CMK (cell line): ENCODE measurements at regions not wholly inside any gene's neighbourhood (a gene's known extent, or its start where the extent isn't known, plus 50 kb on each side); places are given as distances from the start of the nearest gene placed in this dataset.
"Not testable (repeated sequence)": the region's sequence is repeated elsewhere in the genome, so short reads cannot be mapped to it uniquely, and the experiment has no call there.

ENCODE experiments used
- DNase-seq: peaks from one replicate; pipeline ENCODE4 v3.0.0-alpha.2; 2010; ENCODE audit warnings: low read depth

GRCh38 chr7:45268013-45268412, 110.4 kb downstream of the RAMP3 start:
- DNase-seq: no peak

- no peak for DNase-seq
Measured at GRCh38 chr7:45269192-45269591, 111.6 kb downstream of the RAMP3 start.

DNA sequence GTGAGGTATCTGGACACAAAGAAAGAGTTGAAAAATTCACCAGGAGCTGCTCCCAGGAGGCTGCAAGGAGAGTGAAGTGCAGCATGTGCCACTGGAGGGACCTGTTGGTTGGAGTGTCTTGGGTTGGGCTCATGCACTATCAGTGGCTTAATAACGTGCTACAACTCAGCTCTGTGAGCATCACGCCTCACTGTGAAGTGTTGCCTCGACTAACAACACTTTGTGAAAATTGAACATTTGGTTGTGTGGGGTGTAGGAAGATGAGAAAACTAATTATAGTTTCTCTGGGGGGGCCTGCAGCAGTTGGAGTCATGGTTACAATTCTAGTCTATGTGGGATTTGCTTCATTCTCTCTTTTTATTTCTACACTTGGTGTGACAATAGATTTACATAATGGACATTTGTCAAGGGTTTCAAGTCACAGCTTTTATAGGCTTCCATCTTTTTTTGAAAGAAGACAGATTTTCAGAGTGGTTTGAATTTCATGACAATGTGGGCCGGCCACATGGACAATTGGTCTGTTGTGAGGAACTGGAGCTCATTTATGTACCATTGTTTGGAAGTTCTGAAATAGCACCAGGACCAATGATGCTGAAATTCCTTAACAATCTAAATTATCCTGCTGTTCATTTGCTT, 121.3 kb downstream of the RAMP3 start:
- no peak for DNase-seq

DNA sequence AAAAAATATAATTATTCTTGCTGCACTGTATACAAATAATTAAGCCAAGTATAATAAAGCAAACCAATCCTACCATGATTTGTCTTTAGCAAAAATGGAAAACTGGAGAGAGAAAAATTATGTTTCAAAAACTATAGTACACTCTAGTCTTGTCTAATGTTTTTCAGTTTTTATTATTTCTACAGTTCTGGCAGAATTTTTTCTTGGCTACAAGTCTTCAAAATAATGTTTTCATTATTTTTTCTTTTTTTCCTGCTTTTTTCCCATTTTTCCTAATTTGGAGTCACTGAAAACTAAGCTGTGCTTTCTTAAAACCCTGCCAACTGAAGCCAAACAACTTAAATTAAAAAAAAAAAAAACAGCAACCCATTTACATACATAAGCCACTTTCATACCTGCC, 132.0 kb downstream of the RAMP3 start:
- DNase-seq: not testable (repeated sequence)

DNA sequence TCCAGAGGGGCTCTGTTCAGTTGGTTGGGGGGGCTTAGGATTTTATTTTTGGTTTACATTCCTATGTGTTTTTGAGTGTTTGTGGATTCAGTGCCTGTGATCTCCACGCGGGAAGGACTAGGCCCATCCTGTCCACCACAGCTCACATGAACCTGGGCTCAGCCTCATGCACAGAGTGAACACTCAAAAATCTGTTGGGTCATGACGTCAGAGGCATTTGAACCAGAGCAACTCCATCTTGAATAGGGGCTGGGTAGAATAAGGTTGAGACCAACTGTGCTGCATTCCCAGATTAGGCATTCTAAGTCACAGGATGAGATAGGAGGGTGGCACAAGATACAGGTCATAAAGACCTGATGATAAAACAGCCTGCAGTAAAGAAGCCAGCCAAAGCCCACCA, 133.3 kb downstream of the RAMP3 start:
- no peak for DNase-seq

- DNase-seq: no peak
Measured at GRCh38 chr7:45292481-45292880, 134.9 kb downstream of the RAMP3 start.

GRCh38 chr7:45293295-45293942, 135.8 kb downstream of the RAMP3 start:
- DNase-seq: no peak

- DNase-seq: no peak
Measured at GRCh38 chr7:45294559-45294958, 137.0 kb downstream of the RAMP3 start.

DNA sequence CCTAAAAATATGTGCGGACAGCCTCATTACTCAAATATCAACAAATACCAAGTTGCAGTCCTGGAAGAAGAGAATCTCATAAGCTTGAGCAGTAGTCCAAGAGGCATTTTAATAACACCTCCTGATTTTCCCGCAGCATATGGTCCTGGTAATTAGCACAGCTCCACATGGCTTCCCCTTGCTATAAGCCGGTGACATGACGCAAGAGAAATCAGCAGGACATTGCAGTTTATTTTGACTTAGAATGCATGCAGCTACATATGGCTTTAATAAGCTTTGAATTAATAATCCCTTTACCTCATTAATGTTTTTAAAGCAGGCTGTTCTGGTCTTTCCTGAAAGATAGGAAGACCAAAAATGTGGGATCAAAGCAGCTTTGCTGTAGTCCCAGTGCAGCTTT, 137.6 kb downstream of the RAMP3 start:
- no peak for DNase-seq

DNA sequence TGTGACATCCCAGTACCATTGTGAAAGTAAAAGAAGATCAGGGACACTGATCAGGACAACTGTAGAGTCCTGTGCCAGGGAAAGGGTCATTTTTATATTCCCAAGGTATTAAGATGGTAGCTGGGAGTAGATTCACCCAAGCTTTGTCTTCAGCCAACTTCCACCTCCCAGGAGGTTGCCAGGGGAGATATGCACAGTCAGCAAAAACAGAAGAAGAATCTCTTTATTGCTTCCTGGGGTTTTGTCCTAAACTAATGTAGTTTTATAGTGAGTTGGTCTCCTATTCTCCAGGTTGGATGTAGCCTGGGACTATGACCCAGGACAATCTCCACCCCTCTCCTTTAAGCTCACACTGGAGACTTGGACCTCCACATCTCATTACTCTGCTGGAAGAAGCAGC, 139.2 kb downstream of the RAMP3 start:
- no peak for DNase-seq

DNA sequence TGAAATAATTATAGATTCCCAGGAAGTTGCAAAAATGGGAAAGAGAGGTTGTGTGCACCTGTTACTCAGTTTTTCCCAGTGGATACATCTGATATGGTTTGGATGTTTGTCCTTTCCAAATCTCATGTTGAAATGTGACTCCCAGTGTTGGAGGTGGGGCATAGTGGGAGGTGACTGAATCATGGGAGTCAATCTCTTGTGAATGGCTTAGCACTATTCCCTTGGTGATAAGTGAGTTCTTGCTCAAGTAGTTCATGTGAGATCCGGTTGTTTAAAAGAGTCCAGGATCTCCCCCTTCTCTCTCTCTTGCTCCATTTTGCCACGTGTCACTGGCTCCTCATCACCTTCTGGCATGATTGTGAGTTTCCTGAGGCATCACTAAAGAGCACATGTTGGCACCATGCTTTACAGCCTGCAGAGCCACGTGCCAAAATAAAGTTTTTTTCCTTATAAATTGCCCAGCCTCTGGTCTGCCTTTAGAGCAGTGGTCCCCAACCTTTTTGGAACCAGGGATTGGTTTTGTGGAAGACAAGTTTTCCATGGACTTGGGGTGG, 149.2 kb downstream of the RAMP3 start:
- no peak for DNase-seq

- DNase-seq: no peak
Measured at GRCh38 chr7:45311597-45311996, 154.0 kb downstream of the RAMP3 start.

DNA sequence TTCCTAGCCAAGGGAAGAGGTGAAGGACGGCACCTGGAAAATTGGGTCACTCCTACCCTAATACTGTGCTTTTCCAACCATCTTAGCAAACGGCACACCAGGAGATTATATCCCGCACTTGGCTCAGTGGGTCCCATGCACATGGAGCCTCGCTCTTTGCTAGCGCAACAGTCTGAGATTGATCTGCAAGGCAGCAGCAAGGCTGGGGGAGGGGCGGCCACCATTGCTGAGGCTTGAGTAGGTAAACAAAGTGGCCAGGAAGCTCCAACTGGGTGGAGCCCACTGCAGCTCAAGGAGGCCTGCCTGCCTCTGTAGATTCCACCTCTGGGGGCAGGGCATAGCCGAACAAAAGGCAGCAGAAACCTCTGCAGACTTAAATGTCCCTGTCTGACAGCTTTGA, 157.9 kb downstream of the RAMP3 start:
- not testable (repeated sequence) for DNase-seq

GRCh38 chr7:45324683-45325237, 167.2 kb downstream of the RAMP3 start:
- DNase-seq: no peak

DNA sequence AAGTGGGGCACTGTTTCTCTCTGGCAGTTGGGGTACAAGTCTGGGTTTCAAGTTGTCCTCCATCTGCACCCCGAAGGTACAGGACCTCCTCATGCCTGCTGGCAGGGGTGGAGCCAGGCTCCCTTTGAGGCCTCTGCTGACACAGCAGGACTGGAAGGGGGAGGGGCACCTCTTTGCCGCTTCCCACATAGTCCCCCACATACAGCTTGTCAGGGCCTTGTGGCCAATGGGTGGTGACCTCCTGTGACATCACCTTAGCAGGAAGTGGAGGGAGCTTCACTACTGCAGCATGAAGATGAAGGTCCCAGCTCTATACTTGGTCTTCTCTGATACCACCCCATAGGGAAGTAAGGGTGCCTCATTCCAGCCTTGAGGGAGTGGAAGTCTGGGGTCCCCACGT, 167.8 kb downstream of the RAMP3 start:
- peak; percentile 79 for DNase-seq

- DNase-seq: no peak
Measured at GRCh38 chr7:45328403-45328981, 170.9 kb downstream of the RAMP3 start.

GRCh38 chr7:45331563-45331962, 174.0 kb downstream of the RAMP3 start:
- no peak for DNase-seq

DNA sequence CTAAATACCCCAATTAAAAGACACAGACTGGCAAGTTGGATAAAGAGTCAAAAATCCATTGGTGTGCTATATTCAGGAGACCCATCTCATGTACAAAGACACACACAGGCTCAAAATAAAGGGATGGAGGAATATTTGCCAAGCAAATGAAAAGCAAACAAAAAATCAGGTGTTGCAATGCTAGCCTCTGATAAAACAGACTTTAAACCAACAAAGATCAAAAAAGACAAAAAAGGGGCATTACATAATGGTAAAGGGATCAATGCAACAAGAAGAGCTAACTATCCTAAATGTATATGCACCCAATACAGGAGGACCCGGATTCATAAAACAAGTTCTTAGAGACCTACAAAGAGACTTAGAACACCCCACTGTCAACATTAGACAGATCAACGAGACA, 177.4 kb downstream of the RAMP3 start:
- DNase-seq: not testable (repeated sequence)

DNA sequence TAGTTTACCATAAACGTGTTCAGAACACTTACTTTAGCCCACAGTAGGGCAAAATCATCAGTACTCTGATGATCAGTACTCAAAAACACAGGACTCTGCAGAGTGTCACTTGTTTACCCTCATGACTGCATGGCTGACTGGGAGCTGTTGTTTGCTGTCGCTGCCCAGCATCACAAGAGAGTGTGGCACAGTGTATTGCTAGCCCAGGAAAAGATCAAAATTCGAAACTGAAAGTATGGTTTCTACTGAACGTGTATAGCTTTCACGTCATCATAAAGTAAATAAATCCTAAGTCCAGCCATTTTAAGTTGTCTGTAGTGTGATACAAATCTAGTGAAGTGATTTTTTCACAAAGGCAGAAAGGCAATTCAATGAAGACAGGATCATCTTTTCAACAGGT, 184.6 kb downstream of the RAMP3 start:
- no peak for DNase-seq

DNA sequence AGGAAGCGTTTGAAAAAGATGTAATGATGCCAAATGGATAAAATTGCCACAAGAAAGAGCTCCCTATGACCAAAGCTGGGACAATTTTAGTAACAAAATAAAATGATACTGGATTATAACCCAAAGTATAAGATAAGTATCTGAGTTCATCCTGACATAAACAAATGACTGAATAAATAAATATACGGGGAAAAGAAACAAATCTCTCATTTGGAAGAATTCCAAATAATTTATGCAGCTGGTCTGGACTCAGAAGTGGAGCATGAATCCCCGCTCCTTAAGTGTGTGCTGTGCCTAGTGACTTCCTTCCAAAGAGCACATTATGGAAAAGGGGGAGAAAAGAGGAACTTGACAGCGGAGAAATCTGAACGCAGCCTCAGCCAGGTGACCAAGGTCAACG, 186.2 kb downstream of the RAMP3 start:
- DNase-seq: no peak

- DNase-seq: no peak
Measured at GRCh38 chr7:45347804-45348203, 190.2 kb downstream of the RAMP3 start.

- no peak for DNase-seq
Measured at GRCh38 chr7:45349090-45349489, 191.5 kb downstream of the RAMP3 start.

DNA sequence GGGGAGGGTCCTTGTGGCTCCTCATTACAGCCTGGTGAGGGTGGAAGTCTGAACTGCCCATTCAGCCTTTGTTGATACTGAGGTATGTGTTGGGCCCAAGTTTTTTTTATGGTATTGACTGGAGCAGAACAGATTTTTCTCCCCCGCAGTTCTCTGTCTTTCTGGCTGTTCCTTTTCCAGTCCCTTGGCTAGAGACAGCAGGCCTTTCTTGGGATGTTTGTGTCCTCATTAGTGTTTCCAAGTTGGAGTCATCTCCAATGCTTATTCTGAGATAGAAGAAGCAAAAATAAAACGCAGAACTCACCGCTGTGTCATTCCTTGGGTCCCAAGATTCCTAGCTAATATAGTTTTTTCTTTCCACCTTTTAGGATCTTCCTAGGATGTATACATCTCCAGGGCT, 193.3 kb downstream of the RAMP3 start:
- no peak for DNase-seq
